Type B pancreatic cell (in vitro differentiated cells): ENCODE measurements at regions not wholly inside any gene's neighbourhood (a gene's known extent, or its start where the extent isn't known, plus 50 kb on each side); places are given as distances from the start of the nearest gene placed in this dataset.

Experiments used
- DNase-seq: peaks from one replicate; pipeline ENCODE4 v3.0.0; 2021; ENCODE audit warnings: mixed read lengths; ENCODE audit not compliant: unreplicated experiment; ENCODE audit errors: extremely low spot score
- H3K27ac Mint-ChIP-seq: 2 replicates; pipeline ENCODE4 v1.8.0; 2021; ENCODE audit warnings: mild to moderate bottlenecking, mixed read lengths
- H3K27me3 Mint-ChIP-seq: 2 replicates; pipeline ENCODE4 v1.8.0; 2021; ENCODE audit warnings: mixed read lengths
- H3K36me3 Mint-ChIP-seq: 2 replicates; pipeline ENCODE4 v1.8.0; 2021; ENCODE audit warnings: mixed read lengths
- H3K4me1 Mint-ChIP-seq: one replicate; pipeline ENCODE4 v1.8.0; 2021; ENCODE audit warnings: mixed read lengths; ENCODE audit not compliant: unreplicated experiment
- H3K4me3 Mint-ChIP-seq: 2 replicates; pipeline ENCODE4 v1.8.0; 2021; ENCODE audit warnings: mild to moderate bottlenecking, mixed read lengths
- H3K9me3 Mint-ChIP-seq: 2 replicates; pipeline ENCODE4 v1.8.0; 2021; ENCODE audit warnings: mixed read lengths
- CTCF ChIP-seq: fragments of 200-600 bp; sonication (generic); conservative IDR thresholded peaks from 2 replicates; pipeline ENCODE4 v1.5.0; 2021; ENCODE audit warnings: antibody characterized with exemption, mild to moderate bottlenecking

GRCh38 chr4:156241896-156242295 lies 288.2 kb upstream of the CTSO start:
- Mint-ChIP-seq H3K36me3 (peaks cover 7% of the 10 kb centered on the region), H3K27me3 (no peaks in the 10 kb centered on the region), H3K27ac (no peak overlapping the region), H3K4me1 (peaks cover 7% of the 10 kb centered on the region), H3K9me3 (peaks cover 16% of the 10 kb centered on the region), H3K4me3 (no peak overlapping the region)
- TF ChIP-seq CTCF = no peak
- no peak for DNase-seq

- no peak for DNase-seq
- Mint-ChIP-seq H3K27me3 (no peaks in the 10 kb centered on the region), H3K36me3 (peaks cover 7% of the 10 kb centered on the region), H3K9me3 (peaks cover 21% of the 10 kb centered on the region), H3K4me3 (no peak overlapping the region), H3K4me1 (peaks cover 7% of the 10 kb centered on the region), H3K27ac (no peak overlapping the region)
- no peak for TF ChIP-seq CTCF
Measured at GRCh38 chr4:156238171-156238570, 284.5 kb upstream of the CTSO start.

- Mint-ChIP-seq H3K4me1 (peaks cover 4% of the 10 kb centered on the region), H3K36me3 (peaks cover 4% of the 10 kb centered on the region), H3K27me3 (no peaks in the 10 kb centered on the region), H3K27ac (no peak overlapping the region), H3K9me3 (peaks cover 19% of the 10 kb centered on the region), H3K4me3 (no peak overlapping the region)
- DNase-seq = no peak
- TF ChIP-seq CTCF = no peak
Measured at GRCh38 chr4:156237231-156237630, 283.6 kb upstream of the CTSO start.

DNA sequence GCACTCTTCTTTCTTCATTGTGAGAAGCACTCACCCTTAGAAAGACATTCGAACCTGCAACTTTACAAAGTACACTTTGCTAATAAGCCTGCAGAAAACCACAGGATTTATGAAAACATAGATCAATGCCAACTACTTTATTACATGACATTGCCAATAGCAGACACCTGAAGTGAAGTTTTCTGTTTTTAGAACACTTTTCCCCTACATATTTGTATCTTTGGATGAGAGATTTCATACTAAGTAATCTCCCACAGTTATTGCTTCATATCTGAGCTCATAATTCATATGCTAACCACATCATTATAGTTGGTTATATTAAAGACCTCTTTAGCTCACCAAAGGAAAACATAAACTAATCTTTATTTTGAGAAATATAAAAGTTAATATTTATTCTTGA lies 276.5 kb upstream of the CTSO start:
- no peak overlapping the region for H3K27ac Mint-ChIP-seq
- H3K36me3 Mint-ChIP-seq = no peaks in the 10 kb centered on the region
- no peak for TF ChIP-seq CTCF
- H3K9me3 Mint-ChIP-seq = peaks cover 5% of the 10 kb centered on the region
- no peak overlapping the region for H3K4me3 Mint-ChIP-seq
- peaks cover 7% of the 10 kb centered on the region for H3K4me1 Mint-ChIP-seq
- no peak for DNase-seq
- H3K27me3 Mint-ChIP-seq = no peaks in the 10 kb centered on the region

- TF ChIP-seq CTCF = no peak
- H3K36me3 Mint-ChIP-seq = no peaks in the 10 kb centered on the region
- no peak overlapping the region for H3K4me3 Mint-ChIP-seq
- no peaks in the 10 kb centered on the region for H3K27me3 Mint-ChIP-seq
- peaks cover 7% of the 10 kb centered on the region for H3K4me1 Mint-ChIP-seq
- H3K9me3 Mint-ChIP-seq = no peaks in the 10 kb centered on the region
- H3K27ac Mint-ChIP-seq = no peak overlapping the region
- no peak for DNase-seq
Measured at GRCh38 chr4:156228676-156229075, 275.0 kb upstream of the CTSO start.

DNA sequence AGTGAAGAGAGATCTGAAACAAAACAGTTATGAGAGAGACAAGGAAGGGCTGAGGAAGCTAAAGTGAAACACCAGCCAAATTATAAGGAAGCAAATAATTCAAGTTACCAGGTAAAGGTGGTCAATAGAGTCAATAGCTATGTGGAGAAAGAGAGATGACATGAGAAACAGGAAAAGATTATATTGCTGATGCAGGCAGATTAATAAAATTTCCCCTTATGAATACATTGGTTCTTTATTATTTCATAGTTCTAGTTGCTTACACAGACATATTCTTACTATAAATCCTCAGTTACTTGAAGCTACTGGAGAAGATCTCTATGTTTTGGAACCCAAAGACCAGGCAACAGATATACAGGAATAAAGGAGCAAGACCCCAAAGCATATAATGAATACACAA lies 273.7 kb upstream of the CTSO start:
- H3K9me3 Mint-ChIP-seq = no peaks in the 10 kb centered on the region
- H3K27me3 Mint-ChIP-seq = no peaks in the 10 kb centered on the region
- TF ChIP-seq CTCF = no peak
- no peak overlapping the region for H3K27ac Mint-ChIP-seq
- no peak for DNase-seq
- H3K36me3 Mint-ChIP-seq = no peaks in the 10 kb centered on the region
- no peak overlapping the region for H3K4me3 Mint-ChIP-seq
- H3K4me1 Mint-ChIP-seq = peaks cover 7% of the 10 kb centered on the region
